A549 (cell line): ENCODE measurements at regions not wholly inside any gene's neighbourhood (a gene's known extent, or its start where the extent isn't known, plus 50 kb on each side); places are given as distances from the start of the nearest gene placed in this dataset.

Experiments
- ATAC-seq, 2 experiments: fragments of 200-7000 bp in 1 of 2; fragments of >200 bp in 1 of 2; cut with Nextera tagmentation in 1 of 2; cut with Tn5 transposase in 1 of 2; 3 replicates each; pipeline versions ENCODE4 v1.8.0 to v1.9.1; 2018 to 2020; ENCODE audit warnings: mild to moderate bottlenecking in 1 of 2, moderate library complexity in 1 of 2
- CTCF ChIA-PET: fragments of 300-600 bp; sonication (Branson Sonifier 250); formaldehyde crosslinking; extraction: SDS; loops from one replicate; lab custom pipeline; 2021; ENCODE audit warnings: antibody characterized with exemption, inconsistent platforms; lab: Yijun Ruan, JAX
- POLR2A ChIA-PET: fragments of 350-600 bp; formaldehyde crosslinking; extraction: SDS; loops from one replicate; lab custom pipeline; 2021; ENCODE audit warnings: antibody characterized with exemption, inconsistent platforms; lab: Yijun Ruan, JAX
- DNase-seq, 2 experiments: peaks; one replicate each; pipeline versions ENCODE4 v3.0.0 to v3.0.0-alpha.2; 2011 to 2016; ENCODE audit warnings: low read depth in 1 of 2, low spot score in 1 of 2
- FAIRE-seq: peaks from 2 replicates; lab custom pipeline; 2011; peaks lifted over from hg19 to GRCh38; lab: Jason Lieb, UNC
- H3K27ac ChIP-seq, 2 experiments: fragments of >200 bp; sonication (Bioruptor Twin); formaldehyde crosslinking; 3 replicates each; pipeline ENCODE4 v1.5.1; 2016 to 2017
- H3K4me1 ChIP-seq: fragments of >200 bp; sonication (Bioruptor Twin); formaldehyde crosslinking; 3 replicates; pipeline ENCODE4 v1.6.1; 2016
- H3K4me2 ChIP-seq: fragments of >200 bp; sonication (Bioruptor Twin); formaldehyde crosslinking; 3 replicates; pipeline ENCODE4 v1.6.1; 2016
- H3K4me3 ChIP-seq: fragments of >200 bp; sonication (Bioruptor Twin); formaldehyde crosslinking; 3 replicates; pipeline ENCODE4 v1.5.1; 2016
- H3K9me3 ChIP-seq: fragments of >200 bp; sonication (Bioruptor Twin); formaldehyde crosslinking; 3 replicates; pipeline ENCODE4 v1.6.1; 2016
- CBX2 ChIP-seq: fragments of 200-600 bp; sonication (generic); IDR thresholded peaks from 2 replicates; pipeline ENCODE4 v1.6.1; 2016; ENCODE audit warnings: low read depth, mild to moderate bottlenecking, borderline replicate concordance
- CEBPB ChIP-seq, 2 experiments: fragments of >200 bp in 1 of 2; sonication (Bioruptor Twin) in 1 of 2; formaldehyde crosslinking in 1 of 2; IDR thresholded peaks; 2 replicates each; pipeline ENCODE4 v1.6.1; 2012 to 2016
- EP300 ChIP-seq, 2 experiments: fragments of >200 bp; sonication (Bioruptor Twin); formaldehyde crosslinking; IDR thresholded peaks; 2 replicates in 1 of 2; 3 replicates in 1 of 2; pipeline ENCODE4 v1.6.1; 2016 to 2017
- FOSB ChIP-seq: fragments of 250-450 bp; sonication (Bioruptor Pico); IDR thresholded peaks from 2 replicates; pipeline ENCODE4 v1.5.0; 2020; ENCODE audit warnings: mild to moderate bottlenecking, moderate library complexity
- FOSL2 ChIP-seq, 2 experiments: fragments of 450-650 bp in 1 of 2; fragments of >200 bp in 1 of 2; sonication (Bioruptor Twin) in 1 of 2; formaldehyde crosslinking; IDR thresholded peaks; 2 replicates each; pipeline versions ENCODE4 v1.5.0 to v1.6.1; 2016 to 2020; ENCODE audit warnings: mild to moderate bottlenecking in 1 of 2, moderate library complexity in 1 of 2
- FOXS1 ChIP-seq: fragments of 250-450 bp; sonication (Bioruptor Pico); IDR thresholded peaks from 2 replicates; pipeline ENCODE4 v1.5.0; 2020; ENCODE audit warnings: mild to moderate bottlenecking, moderate library complexity
- GATA3 ChIP-seq: IDR thresholded peaks from 2 replicates; pipeline ENCODE4 v1.6.1; 2012; ENCODE audit warnings: borderline replicate concordance
- HOXA7 ChIP-seq: fragments of 250-450 bp; sonication (Bioruptor Pico); IDR thresholded peaks from 2 replicates; pipeline ENCODE4 v1.5.0; 2020; ENCODE audit warnings: mild to moderate bottlenecking, moderate library complexity
- HOXB13 ChIP-seq: fragments of 250-450 bp; sonication (Bioruptor Pico); IDR thresholded peaks from 2 replicates; pipeline ENCODE4 v1.5.0; 2020; ENCODE audit warnings: low read depth, mild to moderate bottlenecking, moderate library complexity
- HOXB5 ChIP-seq: fragments of 250-450 bp; sonication (Bioruptor Pico); IDR thresholded peaks from 2 replicates; pipeline ENCODE4 v1.5.0; 2020; ENCODE audit warnings: mild to moderate bottlenecking, moderate library complexity
- JUN ChIP-seq, 2 experiments: fragments of >200 bp; sonication (Bioruptor Twin); formaldehyde crosslinking; IDR thresholded peaks; 2 replicates in 1 of 2; 3 replicates in 1 of 2; pipeline ENCODE4 v1.6.1; 2016 to 2017
- KDM1A ChIP-seq: fragments of 200-600 bp; sonication (generic); IDR thresholded peaks from 2 replicates; pipeline ENCODE4 v1.6.1; 2016; ENCODE audit warnings: low read depth, mild to moderate bottlenecking
- KDM5A ChIP-seq: fragments of 200-600 bp; sonication (generic); IDR thresholded peaks from 2 replicates; pipeline ENCODE4 v1.6.1; 2016; ENCODE audit warnings: antibody characterized with exemption, mild to moderate bottlenecking
- POLR2A ChIP-seq: IDR thresholded peaks from 2 replicates; pipeline ENCODE4 v1.6.1; 2012; ENCODE audit warnings: mild to moderate bottlenecking, low read length
- POLR2AphosphoS2 ChIP-seq: conservative IDR thresholded peaks from 2 replicates; pipeline ENCODE4 v1.6.1; 2012; ENCODE audit warnings: low read length, improper control_type of control experiment, inconsistent platforms
- RAD21 ChIP-seq, 2 experiments: fragments of >200 bp in 1 of 2; sonication (Bioruptor Twin) in 1 of 2; formaldehyde crosslinking in 1 of 2; IDR thresholded peaks in 1 of 2; conservative IDR thresholded peaks in 1 of 2; 2 replicates in 1 of 2; 3 replicates in 1 of 2; pipeline ENCODE4 v1.6.1; 2012 to 2018; ENCODE audit warnings: inconsistent platforms in 1 of 2
- RARB ChIP-seq: fragments of 250-450 bp; sonication (Bioruptor Pico); IDR thresholded peaks from 2 replicates; pipeline ENCODE4 v1.8.0; 2021; ENCODE audit warnings: mild to moderate bottlenecking, moderate library complexity
- REST ChIP-seq: fragments of 200-600 bp; sonication (generic); IDR thresholded peaks from 2 replicates; pipeline ENCODE4 v1.6.1; 2016; ENCODE audit warnings: antibody characterized with exemption, mild to moderate bottlenecking, moderate library complexity
- RFX5 ChIP-seq: fragments of 450-650 bp; IDR thresholded peaks from 2 replicates; pipeline ENCODE4 v1.7.1; 2014; ENCODE audit warnings: antibody characterized with exemption, mild to moderate bottlenecking, moderate library complexity
- SMC3 ChIP-seq: fragments of >200 bp; sonication (Bioruptor Twin); formaldehyde crosslinking; IDR thresholded peaks from 3 replicates; pipeline ENCODE4 v1.6.1; 2018; ENCODE audit warnings: inconsistent platforms
- WGBS: methylation state at CpG from one replicate; pipeline ENCODE4 v1.1.6; 2017; ENCODE audit errors: missing lambda C conversion rate; 5-methylcytosine and 5-hydroxymethylcytosine counted together
- TF ChIP-seq, protein P1 (sequence below): IDR thresholded peaks from 2 replicates; pipeline ENCODE4 v1.6.1; 2012
- TF ChIP-seq, protein P2 (sequence below): fragments of >200 bp; sonication (Bioruptor Twin); formaldehyde crosslinking; IDR thresholded peaks from 2 replicates; pipeline ENCODE4 v1.6.1; 2016

GRCh38 chr3:99246010-99246654 is 344.6 kb upstream of the DCBLD2 start (continued):
- TF ChIP-seq REST, result no peak
- TF ChIP-seq, all 56 proteins: peak for 0

DNA sequence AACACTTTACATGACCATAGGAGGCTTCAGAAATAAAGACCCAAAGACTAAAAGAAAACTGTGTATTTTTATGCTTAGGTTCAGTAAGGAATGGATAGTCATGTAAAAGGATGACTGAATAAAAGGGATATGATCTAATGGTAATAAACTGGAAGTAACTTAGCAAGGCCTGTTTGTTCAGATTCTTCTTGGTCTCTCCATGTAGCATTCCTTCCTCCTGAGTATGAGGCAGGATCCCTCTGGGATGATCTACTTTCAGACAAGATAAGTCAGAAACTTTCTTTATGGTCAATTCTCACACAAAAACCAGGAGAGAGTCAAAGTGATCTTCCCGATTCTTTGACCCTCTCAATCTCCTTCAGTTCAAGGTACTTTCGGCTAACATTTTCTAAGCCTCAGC is 340.8 kb upstream of the DCBLD2 start:
- ATAC-seq (no peak), FAIRE-seq (no peak), DNase-seq (no peak)
- ChIA-PET CTCF (no interaction called here), POLR2A (no interaction called here)
- Histone ChIP-seq H3K4me1 (no peaks in the 10 kb centered on the region), H3K9me3 (no peaks in the 10 kb centered on the region), H3K27ac (no peak overlapping the region), H3K4me3 (no peak overlapping the region), H3K4me2 (no peak overlapping the region)
- WGBS, result 39% methylated on average over 2 of the region's 2 CpGs
- TF ChIP-seq POLR2AphosphoS2 (no peak), FOXS1 (no peak), HOXB13 (CRISPR knock-in tag) (no peak), FOSB (CRISPR knock-in tag) (no peak), KDM1A (no peak), RARB (no peak), KDM5A (no peak), RAD21 (conservative IDR thresholded peaks at IDR 0.05 in 1 of 2, IDR thresholded peaks at IDR 0.05 in 1 of 2) (no peak), REST (no peak), FOSL2 (IDR thresholded peaks at IDR 0.05) (no peak), FOSL2 (CRISPR knock-in tag; IDR thresholded peaks at IDR 0.05) (no peak), SMC3 (no peak)
- TF ChIP-seq, protein P1, sequence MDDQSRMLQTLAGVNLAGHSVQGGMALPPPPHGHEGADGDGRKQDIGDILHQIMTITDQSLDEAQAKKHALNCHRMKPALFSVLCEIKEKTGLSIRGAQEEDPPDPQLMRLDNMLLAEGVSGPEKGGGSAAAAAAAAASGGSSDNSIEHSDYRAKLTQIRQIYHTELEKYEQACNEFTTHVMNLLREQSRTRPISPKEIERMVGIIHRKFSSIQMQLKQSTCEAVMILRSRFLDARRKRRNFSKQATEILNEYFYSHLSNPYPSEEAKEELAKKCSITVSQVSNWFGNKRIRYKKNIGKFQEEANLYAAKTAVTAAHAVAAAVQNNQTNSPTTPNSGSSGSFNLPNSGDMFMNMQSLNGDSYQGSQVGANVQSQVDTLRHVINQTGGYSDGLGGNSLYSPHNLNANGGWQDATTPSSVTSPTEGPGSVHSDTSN, result no peak

DNA sequence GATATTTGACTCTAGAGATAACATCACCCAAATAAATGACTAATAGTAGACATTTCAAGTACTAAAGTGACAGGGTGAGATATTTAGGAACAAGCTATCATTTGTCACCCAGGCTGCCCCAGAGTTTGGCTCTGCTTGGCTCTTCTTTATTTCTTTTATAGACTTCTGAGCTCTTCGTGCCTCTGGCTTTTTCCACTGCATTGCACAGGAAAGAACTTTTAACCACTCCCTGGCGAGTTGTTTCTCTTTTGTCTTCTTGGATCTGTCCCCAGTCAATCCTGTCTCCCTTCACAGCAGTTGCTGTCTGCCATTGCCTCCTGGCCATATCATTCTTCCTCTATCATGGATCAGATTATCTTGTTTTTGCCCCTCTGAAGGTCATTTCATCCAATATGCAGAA is 339.2 kb upstream of the DCBLD2 start:
- CTCF ChIA-PET, result no interaction called here
- no peak for DNase-seq
- no peak overlapping the region for H3K27ac ChIP-seq
- 2% methylated on average over 2 of the region's 2 CpGs for WGBS
- H3K4me2 ChIP-seq, result no peak overlapping the region
- H3K4me3 ChIP-seq, result no peak overlapping the region
- no peaks in the 10 kb centered on the region for H3K9me3 ChIP-seq
- no peaks in the 10 kb centered on the region for H3K4me1 ChIP-seq
- TF ChIP-seq, protein P1, result no peak
- TF ChIP-seq RFX5 (no peak), CBX2 (no peak), JUN (IDR thresholded peaks at IDR 0.05) (no peak), RAD21 (conservative IDR thresholded peaks at IDR 0.05 in 1 of 2, IDR thresholded peaks at IDR 0.05 in 1 of 2) (no peak), FOSL2 (IDR thresholded peaks at IDR 0.05) (no peak), FOSL2 (CRISPR knock-in tag; IDR thresholded peaks at IDR 0.05) (no peak), POLR2A (no peak), GATA3 (no peak), EP300 (IDR thresholded peaks at IDR 0.05) (no peak), RARB (no peak), HOXA7 (CRISPR knock-in tag) (no peak), HOXB5 (CRISPR knock-in tag) (no peak), CEBPB (IDR thresholded peaks at IDR 0.05) (no peak), KDM1A (no peak), FOSB (CRISPR knock-in tag) (no peak)
- TF ChIP-seq, protein P2, sequence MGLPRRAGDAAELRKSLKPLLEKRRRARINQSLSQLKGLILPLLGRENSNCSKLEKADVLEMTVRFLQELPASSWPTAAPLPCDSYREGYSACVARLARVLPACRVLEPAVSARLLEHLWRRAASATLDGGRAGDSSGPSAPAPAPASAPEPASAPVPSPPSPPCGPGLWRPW, result no peak
- TF ChIP-seq, all 56 proteins: peak for 0
- POLR2A ChIA-PET, result no interaction called here
- no peak for FAIRE-seq
- no peak for ATAC-seq
